A673 (cell line): ENCODE measurements at regions not wholly inside any gene's neighbourhood (a gene's known extent, or its start where the extent isn't known, plus 50 kb on each side); places are given as distances from the start of the nearest gene placed in this dataset.

Experiments used
- BruUV-seq: library from RNA; stranded (reverse); fragments of 400-500 nt; replicated peaks from 2 replicates; lab custom pipeline; 2021; lab: Mats Ljungman, UMichigan
- CTCF ChIA-PET: fragments of 300-600 bp; sonication (Branson Sonifier 250); formaldehyde crosslinking; loops from one replicate; lab custom pipeline; 2022; ENCODE audit warnings: antibody characterized with exemption; lab: Charles Lee
- POLR2A ChIA-PET: fragments of 300-600 bp; sonication (Branson Sonifier 250); formaldehyde crosslinking; loops from one replicate; lab custom pipeline; 2022; ENCODE audit warnings: antibody characterized with exemption; ENCODE audit not compliant: low non-redundant PET; lab: Charles Lee
- DNase-seq: peaks from one replicate; pipeline ENCODE4 v3.0.0-alpha.2; 2015; ENCODE audit warnings: low spot score
- H3K27ac ChIP-seq: fragments of 200-600 bp; sonication (generic); 2 replicates; pipeline ENCODE4 v1.5.1; 2016; ENCODE audit warnings: mixed run types, low read depth, mild to moderate bottlenecking, mixed read lengths, antibody characterized with exemption, low read length; ENCODE audit not compliant: poor library complexity, severe bottlenecking
- H3K27me3 ChIP-seq: fragments of 200-600 bp; sonication (generic); replicated peaks from 2 replicates; pipeline ENCODE4 v1.6.1; 2017; ENCODE audit warnings: mixed run types, low read depth, mild to moderate bottlenecking, mixed read lengths, antibody characterized with exemption, low read length; ENCODE audit not compliant: insufficient read depth, poor library complexity
- H3K36me3 ChIP-seq: fragments of 200-600 bp; sonication (generic); 2 replicates; pipeline ENCODE4 v1.6.1; 2016; ENCODE audit warnings: mixed run types, mild to moderate bottlenecking, mixed read lengths, antibody characterized with exemption, low read length; ENCODE audit not compliant: insufficient read depth, poor library complexity, severe bottlenecking
- H3K4me1 ChIP-seq: fragments of 200-600 bp; sonication (generic); 2 replicates; pipeline ENCODE4 v1.6.1; 2017; ENCODE audit warnings: mixed run types, mild to moderate bottlenecking, mixed read lengths, antibody characterized with exemption, low read length; ENCODE audit not compliant: insufficient read depth, poor library complexity, severe bottlenecking
- H3K4me3 ChIP-seq: fragments of 200-600 bp; sonication (generic); 2 replicates; pipeline ENCODE4 v1.5.1; 2016; ENCODE audit warnings: low read depth, mixed run types, mild to moderate bottlenecking, mixed read lengths, low read length; ENCODE audit not compliant: poor library complexity, severe bottlenecking
- H3K9me3 ChIP-seq: fragments of 200-600 bp; sonication (generic); 2 replicates; pipeline ENCODE4 v1.6.1; 2016; ENCODE audit warnings: mixed run types, low read depth, mild to moderate bottlenecking, mixed read lengths, antibody characterized with exemption, low read length; ENCODE audit not compliant: poor library complexity, severe bottlenecking
- CTCF ChIP-seq: fragments of 300-800, 200-600 bp; sonication (generic); conservative IDR thresholded peaks from 2 replicates; pipeline ENCODE4 v1.5.1; 2017; ENCODE audit warnings: low read depth, mild to moderate bottlenecking, antibody characterized with exemption, low read length, moderate library complexity, mixed read lengths
- EZH2 ChIP-seq: fragments of 200-600 bp; sonication (generic); IDR thresholded peaks from 2 replicates; pipeline ENCODE4 v1.6.1; 2017; ENCODE audit warnings: borderline replicate concordance, low read depth, mild to moderate bottlenecking, mixed read lengths, antibody characterized with exemption, low read length; ENCODE audit not compliant: poor library complexity, severe bottlenecking
- intact Hi-C: fragments of 100-400 bp; cut with micrococcal nuclease; formaldehyde crosslinking; loops from one replicate; pipeline ENCODE4 v1.10.0; 2022; ENCODE audit not compliant: unreplicated experiment

DNA sequence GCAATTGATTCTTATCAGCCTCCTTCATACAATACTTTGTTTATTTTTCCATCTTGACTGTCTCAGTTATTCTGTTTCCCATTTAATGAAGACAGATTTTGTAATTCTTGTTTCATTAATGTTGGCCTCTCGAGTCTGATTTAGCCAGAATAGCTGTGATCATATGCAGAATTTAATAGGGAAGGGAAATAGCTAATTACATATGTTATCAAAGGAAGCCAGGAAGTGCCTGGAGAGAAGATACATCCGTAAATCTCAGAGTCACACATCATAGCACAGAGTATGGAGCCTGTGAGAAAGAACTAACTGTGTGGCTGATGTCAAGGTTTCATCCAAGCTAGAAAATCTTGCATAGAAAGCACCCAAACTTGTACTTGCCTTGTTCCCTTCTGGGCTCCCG is 288.9 kb upstream of the SLCO3A1 start:
- ChIA-PET CTCF (no interaction called here), POLR2A (interaction anchor here (0.6 kb wide), 1 partner anchor 1151 kb away, joined by 3 read pairs; no protein-coding TSS in a partner anchor)

DNA sequence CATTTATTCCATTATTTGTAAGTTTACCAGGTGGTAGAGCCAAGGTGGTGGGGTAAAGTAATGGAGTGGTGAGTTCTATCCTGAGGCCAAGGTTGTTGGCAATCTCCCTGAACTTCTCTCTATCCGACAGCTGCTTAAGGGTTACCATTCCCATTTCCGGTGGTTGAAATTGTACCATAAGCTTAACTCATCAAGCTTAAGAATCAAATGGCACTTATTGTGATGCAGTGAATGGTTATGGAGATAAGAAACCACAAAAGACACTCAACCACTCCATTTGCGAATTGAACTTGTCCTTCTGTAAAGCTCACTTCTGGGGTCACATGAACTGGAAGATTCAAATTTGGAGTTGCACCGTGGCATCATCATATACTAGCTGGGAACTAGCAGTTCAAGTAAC is 287.4 kb upstream of the SLCO3A1 start:
- CTCF ChIA-PET: no interaction called here
- Histone ChIP-seq H3K27ac (no peak overlapping the region), H3K9me3 (no peaks in the 10 kb centered on the region), H3K36me3 (no peaks in the 10 kb centered on the region), H3K4me3 (no peak overlapping the region), H3K27me3 (no peaks in the 10 kb centered on the region), H3K4me1 (peaks cover 32% of the 10 kb centered on the region)
- POLR2A ChIA-PET: no interaction called here
- TF ChIP-seq EZH2: no peak
- TF ChIP-seq CTCF: no peak
- DNase-seq: no peak
- no TSS peak for BruUV-seq
- intact Hi-C loops: no loop called here

More for the DNA sequence above, 288.9 kb upstream of the SLCO3A1 start:
- peak; percentile 86 for DNase-seq
- TF ChIP-seq EZH2 (no peak), CTCF (no peak)
- Histone ChIP-seq H3K4me3 (no peak overlapping the region), H3K36me3 (no peaks in the 10 kb centered on the region), H3K9me3 (no peaks in the 10 kb centered on the region), H3K27ac (peak overlapping the region; percentile 26), H3K27me3 (no peaks in the 10 kb centered on the region), H3K4me1 (peaks cover 32% of the 10 kb centered on the region)
- intact Hi-C loops: no loop called here
- no TSS peak for BruUV-seq

DNA sequence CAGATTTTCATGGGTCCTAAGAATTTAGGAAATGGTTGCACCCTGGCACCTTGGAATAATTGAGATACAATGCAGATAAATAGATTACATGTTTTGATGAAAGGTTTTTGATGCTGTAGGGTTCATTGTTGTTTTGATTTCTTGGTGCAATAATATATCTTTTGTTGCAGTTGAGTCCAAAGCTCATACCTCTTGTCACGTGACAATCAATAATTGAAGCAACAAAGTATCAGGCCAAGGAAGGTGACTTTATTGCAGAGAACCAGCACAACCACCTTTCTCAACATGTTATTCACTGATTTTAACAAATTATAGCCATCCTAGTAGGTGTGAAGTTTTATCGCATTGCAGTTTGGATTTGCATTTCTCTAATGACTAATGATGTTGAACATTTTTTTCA is 285.5 kb upstream of the SLCO3A1 start:
- Histone ChIP-seq H3K36me3 (no peaks in the 10 kb centered on the region), H3K27ac (no peak overlapping the region), H3K27me3 (no peaks in the 10 kb centered on the region), H3K9me3 (no peaks in the 10 kb centered on the region), H3K4me1 (peaks cover 35% of the 10 kb centered on the region), H3K4me3 (no peak overlapping the region)
- BruUV-seq: no TSS peak
- CTCF ChIA-PET: no interaction called here
- no peak for TF ChIP-seq EZH2
- TF ChIP-seq CTCF: no peak
- intact Hi-C loops: no loop called here
- no peak for DNase-seq
- POLR2A ChIA-PET: no interaction called here
